HEK293 (cell line): ENCODE measurements at regions not wholly inside any gene's neighbourhood (a gene's known extent, or its start where the extent isn't known, plus 50 kb on each side); places are given as distances from the start of the nearest gene placed in this dataset.

Experiments
- CTCF ChIA-PET: fragments of 350-600 bp; formaldehyde crosslinking; extraction: SDS; loops from one replicate; lab custom pipeline; 2021; ENCODE audit warnings: antibody characterized with exemption; lab: Yijun Ruan, JAX
- POLR2A ChIA-PET: fragments of 300-600 bp; formaldehyde crosslinking; extraction: SDS; loops from one replicate; lab custom pipeline; 2020; ENCODE audit warnings: antibody characterized with exemption, inconsistent platforms; lab: Yijun Ruan, JAX
- H3K27ac ChIP-seq: fragments of 200-500 bp; sonication (Bioruptor generic); 2 replicates; pipeline ENCODE4 v1.5.1; 2014; ENCODE audit warnings: low read depth, low read length, control low read depth, inconsistent platforms; ENCODE audit errors: extremely low read depth
- H3K36me3 ChIP-seq, 2 experiments: fragments of 200-500 bp in 1 of 2; sonication (Bioruptor generic) in 1 of 2; 1 replicate in 1 of 2; 2 replicates in 1 of 2; pipeline ENCODE4 v1.5.1; 2014 to 2017; ENCODE audit warnings: inconsistent platforms in 2 of 2, low read length in 2 of 2; ENCODE audit not compliant: control insufficient read depth in 2 of 2, insufficient read depth in 1 of 2
- H3K4me1 ChIP-seq: fragments of 200-500 bp; sonication (Bioruptor generic); 2 replicates; pipeline ENCODE4 v1.5.1; 2014; ENCODE audit warnings: mild to moderate bottlenecking, low read length, inconsistent platforms; ENCODE audit not compliant: control insufficient read depth, insufficient read depth
- H3K4me3 ChIP-seq: 2 replicates; pipeline ENCODE4 v1.5.1; 2011; ENCODE audit warnings: low read depth, mild to moderate bottlenecking, control low read depth, low read length, moderate library complexity
- H3K9me3 ChIP-seq: fragments of 200-500 bp; sonication (Bioruptor generic); 2 replicates; pipeline ENCODE4 v1.5.1; 2014; ENCODE audit warnings: low read depth, low read length, inconsistent platforms; ENCODE audit not compliant: control insufficient read depth, insufficient read depth
- ELK4 ChIP-seq: IDR thresholded peaks from 2 replicates; pipeline ENCODE4 v1.6.1; 2011; ENCODE audit warnings: mild to moderate bottlenecking, low read depth, low read length, borderline replicate concordance
- FEZF1 ChIP-seq: fragments of 450-650 bp; formaldehyde crosslinking; IDR thresholded peaks from 2 replicates; pipeline ENCODE4 v1.5.1; 2016; ENCODE audit warnings: missing biosample characterization, missing genetic modification characterization
- KLF17 ChIP-seq: fragments of 450-650 bp; formaldehyde crosslinking; IDR thresholded peaks from 2 replicates; pipeline ENCODE4 v1.5.1; 2016; ENCODE audit warnings: missing biosample characterization, missing genetic modification characterization
- KLF7 ChIP-seq: fragments of 450-650 bp; formaldehyde crosslinking; IDR thresholded peaks from 2 replicates; pipeline ENCODE4 v1.5.1; 2016; ENCODE audit warnings: missing biosample characterization, missing genetic modification characterization, borderline replicate concordance
- KLF8 ChIP-seq: fragments of 450-650 bp; formaldehyde crosslinking; IDR thresholded peaks from 2 replicates; pipeline ENCODE4 v1.5.1; 2016; ENCODE audit warnings: missing biosample characterization, missing genetic modification characterization
- MZF1 ChIP-seq: fragments of 450-650 bp; formaldehyde crosslinking; IDR thresholded peaks from 2 replicates; pipeline ENCODE4 v1.5.1; 2017; ENCODE audit warnings: missing biosample characterization, missing genetic modification characterization, borderline replicate concordance
- SP7 ChIP-seq: fragments of 450-650 bp; formaldehyde crosslinking; IDR thresholded peaks from 2 replicates; pipeline ENCODE4 v1.5.1; 2016; ENCODE audit warnings: missing biosample characterization, missing genetic modification characterization
- ZBTB21 ChIP-seq: fragments of 450-650 bp; formaldehyde crosslinking; IDR thresholded peaks from 2 replicates; pipeline ENCODE4 v1.5.1; 2017; ENCODE audit warnings: missing biosample characterization, missing genetic modification characterization
- ZFP41 ChIP-seq: fragments of 450-650 bp; formaldehyde crosslinking; IDR thresholded peaks from 2 replicates; pipeline ENCODE4 v1.5.1; 2016; ENCODE audit warnings: missing biosample characterization, missing genetic modification characterization, borderline replicate concordance
- ZNF23 ChIP-seq: fragments of 450-650 bp; formaldehyde crosslinking; IDR thresholded peaks from 2 replicates; pipeline ENCODE4 v1.5.1; 2016; ENCODE audit warnings: missing biosample characterization, missing genetic modification characterization, borderline replicate concordance
- ZNF561 ChIP-seq: fragments of 450-650 bp; IDR thresholded peaks from 2 replicates; pipeline ENCODE4 v1.5.1; 2018; ENCODE audit warnings: missing biosample characterization, missing genetic modification characterization, borderline replicate concordance
- ZNF624 ChIP-seq: fragments of 450-650 bp; formaldehyde crosslinking; IDR thresholded peaks from 2 replicates; pipeline ENCODE4 v1.5.1; 2017; ENCODE audit warnings: missing biosample characterization, missing genetic modification characterization
- ZNF654 ChIP-seq: fragments of 450-650 bp; formaldehyde crosslinking; IDR thresholded peaks from 2 replicates; pipeline ENCODE4 v1.5.1; 2016; ENCODE audit warnings: low read depth, missing biosample characterization, missing genetic modification characterization
- ZSCAN4 ChIP-seq: fragments of 450-650 bp; formaldehyde crosslinking; IDR thresholded peaks from 2 replicates; pipeline ENCODE4 v1.5.1; 2017; ENCODE audit warnings: missing biosample characterization, missing genetic modification characterization

GRCh38 chr3:182389071-182389815 lies 404.1 kb upstream of the ATP11B start:
- H3K9me3 ChIP-seq = no peaks in the 10 kb centered on the region
- H3K4me1 ChIP-seq = peaks cover 6% of the 10 kb centered on the region
- ChIA-PET POLR2A (no interaction called here), CTCF (interaction anchor here (0.7 kb wide), 1 partner anchor 25 kb away, joined by 3 read pairs; no protein-coding TSS in a partner anchor)
- TF ChIP-seq FEZF1 = no peak
- H3K27ac ChIP-seq = no peak overlapping the region
- H3K4me3 ChIP-seq = no peak overlapping the region
- H3K36me3 ChIP-seq = no peaks in the 10 kb centered on the region

- POLR2A ChIA-PET = no interaction called here
- no peak overlapping the region for H3K4me3 ChIP-seq
- TF ChIP-seq KLF17 (tag by site-specific recombination) (no peak), ZFP41 (tag by site-specific recombination) (no peak), KLF8 (tag by site-specific recombination) (no peak), ZSCAN4 (no peak), ZNF23 (tag by site-specific recombination) (no peak), ZNF624 (no peak)
- TF ChIP-seq, all 188 proteins: peak for 0
- CTCF ChIA-PET = no interaction called here
- no peaks in the 10 kb centered on the region for H3K36me3 ChIP-seq
- H3K4me1 ChIP-seq = peaks cover 6% of the 10 kb centered on the region
- H3K27ac ChIP-seq = no peak overlapping the region
- H3K9me3 ChIP-seq = no peaks in the 10 kb centered on the region
Observed at GRCh38 chr3:182390421-182390820, 402.9 kb upstream of the ATP11B start.

GRCh38 chr3:182392182-182392937 lies 400.9 kb upstream of the ATP11B start:
- TF ChIP-seq ELK4 = no peak
- TF ChIP-seq ZNF654 (tag by site-specific recombination) = peak; percentile 15; the same call in 1 of the 2 replicates
- H3K9me3 ChIP-seq = no peaks in the 10 kb centered on the region
- H3K27ac ChIP-seq = no peak overlapping the region
- H3K36me3 ChIP-seq = no peaks in the 10 kb centered on the region
- peaks cover 6% of the 10 kb centered on the region for H3K4me1 ChIP-seq
- no peak overlapping the region for H3K4me3 ChIP-seq
- CTCF ChIA-PET = interaction anchor here (0.6 to 0.7 kb wide), 2 partner anchors 23 to 225 kb away, joined by 3 to 4 read pairs; no protein-coding TSS in a partner anchor
- POLR2A ChIA-PET = no interaction called here

GRCh38 chr3:182393151-182393550 lies 400.2 kb upstream of the ATP11B start:
- ChIA-PET CTCF (no interaction called here), POLR2A (no interaction called here)
- H3K9me3 ChIP-seq = no peaks in the 10 kb centered on the region
- H3K36me3 ChIP-seq = no peaks in the 10 kb centered on the region
- H3K4me1 ChIP-seq = peaks cover 6% of the 10 kb centered on the region
- H3K4me3 ChIP-seq = no peak overlapping the region
- no peak overlapping the region for H3K27ac ChIP-seq
- TF ChIP-seq SP7 (tag by site-specific recombination) (no peak), MZF1 (tag by site-specific recombination) (no peak), ZNF561 (tag by site-specific recombination) (no peak), KLF7 (tag by site-specific recombination) (no peak), ZBTB21 (tag by site-specific recombination) (no peak)
